ENCODE measurements at regions not wholly inside any gene's neighbourhood (a gene's known extent, or its start where the extent isn't known, plus 50 kb on each side); places are given as distances from the start of the nearest gene placed in this dataset.

GRCh38 chr9:108544866-108545265 is 310.9 kb downstream of the ACTL7B start:
- DNase-seq (ENCODE audit: low read depth, low spot score) = no peak
- H3K4me3 ChIP-seq (ENCODE audit: low read depth, low read length) = no peak overlapping the region
- no peak for TF ChIP-seq CTCF (IDR thresholded peaks at IDR 0.05; ENCODE audit: insufficient read depth, low read length, missing control alignments)
- CTCF ChIA-PET = interaction anchor here (1.0 to 1.2 kb wide), 2 partner anchors 8 to 21 kb away, joined by 3 to 4 read pairs; no protein-coding TSS in a partner anchor
- POLR2A ChIA-PET = no interaction called here

- TF ChIP-seq CTCF (IDR thresholded peaks at IDR 0.05; ENCODE audit: insufficient read depth, low read length, missing control alignments) = no peak
- no peak overlapping the region for H3K4me3 ChIP-seq (ENCODE audit: low read depth, low read length)
- ChIA-PET CTCF (interaction anchor here (1.5 kb wide), 1 partner anchor 22 kb away, joined by 10 read pairs; no protein-coding TSS in a partner anchor), POLR2A (no interaction called here)
- no peak for DNase-seq (ENCODE audit: low read depth, low spot score)
These were observed 312.5 kb downstream of the ACTL7B start for GRCh38 chr9:108543251-108543778.

GRCh38 chr9:108537756-108538155 is 318.0 kb downstream of the ACTL7B start:
- ChIA-PET POLR2A (no interaction called here), CTCF (no interaction called here)
- DNase-seq (ENCODE audit: low read depth, low spot score) = no peak
- no peak for TF ChIP-seq CTCF (IDR thresholded peaks at IDR 0.05; ENCODE audit: insufficient read depth, low read length, missing control alignments)
- no peak overlapping the region for H3K4me3 ChIP-seq (ENCODE audit: low read depth, low read length)

- DNase-seq (ENCODE audit: low read depth, low spot score) = no peak
- H3K4me3 ChIP-seq (ENCODE audit: low read depth, low read length) = no peak overlapping the region
- TF ChIP-seq CTCF (IDR thresholded peaks at IDR 0.05; ENCODE audit: insufficient read depth, low read length, missing control alignments) = no peak
- ChIA-PET POLR2A (interaction anchor here (0.7 kb wide), 1 partner anchor 1164 kb away, joined by 3 read pairs; no protein-coding TSS in a partner anchor), CTCF (interaction anchor here (0.8 to 1.4 kb wide), 3 partner anchors 8 to 1071 kb away, joined by 3 to 5 read pairs (median 3); no protein-coding TSS in a partner anchor)
These were observed 318.8 kb downstream of the ACTL7B start for GRCh38 chr9:108536836-108537601.

GRCh38 chr9:108535526-108535925 is 320.3 kb downstream of the ACTL7B start:
- no peak overlapping the region for H3K4me3 ChIP-seq (ENCODE audit: low read depth, low read length)
- DNase-seq (ENCODE audit: low read depth, low spot score) = no peak
- ChIA-PET POLR2A (no interaction called here), CTCF (interaction anchor here (1.2 to 1.7 kb wide), 4 partner anchors 10 to 57 kb away, joined by 3 to 5 read pairs (median 4); no protein-coding TSS in a partner anchor)
- no peak for TF ChIP-seq CTCF (IDR thresholded peaks at IDR 0.05; ENCODE audit: insufficient read depth, low read length, missing control alignments)

- peak; percentile 50 for DNase-seq (ENCODE audit: low read depth, low spot score)
- POLR2A ChIA-PET = no interaction called here
- no peak for TF ChIP-seq CTCF (IDR thresholded peaks at IDR 0.05; ENCODE audit: insufficient read depth, low read length, missing control alignments)
- H3K4me3 ChIP-seq (ENCODE audit: low read depth, low read length) = no peak overlapping the region
- CTCF ChIA-PET = interaction anchor here (1.2 to 1.7 kb wide), 2 partner anchors 9 to 31 kb away, joined by 3 to 5 read pairs; no protein-coding TSS in a partner anchor
These were observed 321.0 kb downstream of the ACTL7B start for GRCh38 chr9:108534741-108535140.
